RWPE2 (cell line): ENCODE measurements at regions not wholly inside any gene's neighbourhood (a gene's known extent, or its start where the extent isn't known, plus 50 kb on each side); places are given as distances from the start of the nearest gene placed in this dataset.

Experiments
- ATAC-seq: fragments of 200-7000 bp; cut with Tn5 transposase; 3 replicates; pipeline ENCODE4 v1.9.1; 2021; ENCODE audit warnings: low read depth
- DNase-seq: peaks from one replicate; pipeline ENCODE4 v3.0.0-alpha.2; 2020; ENCODE audit warnings: low spot score
- H3K27ac ChIP-seq: fragments of 450-650 bp; 2 replicates; pipeline ENCODE4 v1.5.1; 2017; ENCODE audit warnings: mild to moderate bottlenecking; ENCODE audit not compliant: poor library complexity, severe bottlenecking
- H3K27me3 ChIP-seq: fragments of 250-450 bp; sonication (Bioruptor Pico); 2 replicates; pipeline ENCODE4 v1.5.1; 2021; ENCODE audit warnings: mild to moderate bottlenecking, moderate library complexity; ENCODE audit not compliant: insufficient read depth, poor library complexity, severe bottlenecking
- H3K36me3 ChIP-seq: fragments of 250-450 bp; sonication (Bioruptor Pico); 2 replicates; pipeline ENCODE4 v1.5.1; 2020; ENCODE audit warnings: low read depth, mild to moderate bottlenecking, moderate library complexity
- H3K4me1 ChIP-seq: fragments of 250-450 bp; sonication (Bioruptor Pico); 2 replicates; pipeline ENCODE4 v1.5.1; 2021; ENCODE audit warnings: mild to moderate bottlenecking, moderate library complexity; ENCODE audit not compliant: insufficient read depth, poor library complexity, severe bottlenecking
- H3K4me3 ChIP-seq: fragments of 250-450 bp; sonication (Bioruptor Pico); 2 replicates; pipeline ENCODE4 v1.5.1; 2021; ENCODE audit warnings: mild to moderate bottlenecking, moderate library complexity; ENCODE audit not compliant: severe bottlenecking
- H3K9me3 ChIP-seq: fragments of 250-450 bp; sonication (Bioruptor Pico); 2 replicates; pipeline ENCODE4 v1.5.1; 2021; ENCODE audit warnings: mild to moderate bottlenecking, moderate library complexity; ENCODE audit not compliant: severe bottlenecking
- CTCF ChIP-seq: fragments of 450-650 bp; IDR thresholded peaks from one replicate; pipeline ENCODE4 v1.5.1; 2017; ENCODE audit warnings: mild to moderate bottlenecking, moderate library complexity; ENCODE audit not compliant: poor library complexity, severe bottlenecking

- H3K27ac ChIP-seq = no peak overlapping the region
- no peaks in the 10 kb centered on the region for H3K9me3 ChIP-seq
- no peaks in the 10 kb centered on the region for H3K27me3 ChIP-seq
- DNase-seq (no peak), ATAC-seq (no peak)
- no peaks in the 10 kb centered on the region for H3K4me1 ChIP-seq
- TF ChIP-seq CTCF = no peak
- H3K36me3 ChIP-seq = no peaks in the 10 kb centered on the region
- H3K4me3 ChIP-seq = no peak overlapping the region
These were observed 436.0 kb downstream of the ZNF608 start for GRCh38 chr5:124310453-124310852.

- H3K27me3 ChIP-seq = no peaks in the 10 kb centered on the region
- no peak for TF ChIP-seq CTCF
- no peak overlapping the region for H3K27ac ChIP-seq
- DNase-seq = no peak
- no peaks in the 10 kb centered on the region for H3K4me1 ChIP-seq
- no peak for ATAC-seq
- no peaks in the 10 kb centered on the region for H3K36me3 ChIP-seq
- H3K9me3 ChIP-seq = no peaks in the 10 kb centered on the region
- H3K4me3 ChIP-seq = no peak overlapping the region
These were observed 437.0 kb downstream of the ZNF608 start for GRCh38 chr5:124309241-124309980.

- Histone ChIP-seq H3K9me3 (no peaks in the 10 kb centered on the region), H3K4me1 (no peaks in the 10 kb centered on the region), H3K36me3 (no peaks in the 10 kb centered on the region), H3K27ac (no peak overlapping the region), H3K4me3 (no peak overlapping the region), H3K27me3 (no peaks in the 10 kb centered on the region)
- ATAC-seq (no peak), DNase-seq (no peak)
- no peak for TF ChIP-seq CTCF
These were observed 443.1 kb downstream of the ZNF608 start for GRCh38 chr5:124303366-124303765.

- no peaks in the 10 kb centered on the region for H3K36me3 ChIP-seq
- no peaks in the 10 kb centered on the region for H3K9me3 ChIP-seq
- no peak for DNase-seq
- no peaks in the 10 kb centered on the region for H3K27me3 ChIP-seq
- TF ChIP-seq CTCF = no peak
- no peak for ATAC-seq
- no peak overlapping the region for H3K27ac ChIP-seq
- no peak overlapping the region for H3K4me3 ChIP-seq
- H3K4me1 ChIP-seq = no peaks in the 10 kb centered on the region
These were observed 443.9 kb downstream of the ZNF608 start for GRCh38 chr5:124302533-124302932.

- ATAC-seq = no peak; the same call in 2 of the 3 replicates
- no peaks in the 10 kb centered on the region for H3K4me1 ChIP-seq
- H3K9me3 ChIP-seq = no peaks in the 10 kb centered on the region
- no peak for DNase-seq
- H3K27me3 ChIP-seq = no peaks in the 10 kb centered on the region
- H3K36me3 ChIP-seq = no peaks in the 10 kb centered on the region
- TF ChIP-seq CTCF = no peak
- no peak overlapping the region for H3K27ac ChIP-seq
- no peak overlapping the region for H3K4me3 ChIP-seq
These were observed 444.6 kb downstream of the ZNF608 start for GRCh38 chr5:124301850-124302249.
